ENCODE measurements at regions not wholly inside any gene's neighbourhood (a gene's known extent, or its start where the extent isn't known, plus 50 kb on each side); places are given as distances from the start of the nearest gene placed in this dataset.

DNA sequence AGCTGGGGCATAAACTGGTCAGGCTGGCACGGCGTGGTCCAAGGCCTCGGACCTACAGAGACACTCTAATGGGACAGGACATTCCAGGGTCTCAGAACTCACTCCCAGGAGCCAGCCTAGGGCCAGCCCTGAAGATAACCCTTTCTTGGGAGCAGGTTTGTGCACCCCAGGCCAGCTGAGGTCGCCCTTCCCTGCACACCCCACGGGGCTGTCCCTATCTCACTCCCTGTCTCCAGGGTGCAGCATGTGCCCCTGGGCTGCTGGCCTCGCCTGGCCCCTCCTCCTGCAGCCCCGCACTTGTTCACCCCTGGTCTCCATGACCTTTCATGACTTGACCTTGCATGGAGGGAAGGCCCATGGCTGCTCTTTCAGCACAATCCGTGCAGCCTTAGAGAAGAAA, 1321.8 kb downstream of the BRD1 start:
- TF ChIP-seq, protein P1, sequence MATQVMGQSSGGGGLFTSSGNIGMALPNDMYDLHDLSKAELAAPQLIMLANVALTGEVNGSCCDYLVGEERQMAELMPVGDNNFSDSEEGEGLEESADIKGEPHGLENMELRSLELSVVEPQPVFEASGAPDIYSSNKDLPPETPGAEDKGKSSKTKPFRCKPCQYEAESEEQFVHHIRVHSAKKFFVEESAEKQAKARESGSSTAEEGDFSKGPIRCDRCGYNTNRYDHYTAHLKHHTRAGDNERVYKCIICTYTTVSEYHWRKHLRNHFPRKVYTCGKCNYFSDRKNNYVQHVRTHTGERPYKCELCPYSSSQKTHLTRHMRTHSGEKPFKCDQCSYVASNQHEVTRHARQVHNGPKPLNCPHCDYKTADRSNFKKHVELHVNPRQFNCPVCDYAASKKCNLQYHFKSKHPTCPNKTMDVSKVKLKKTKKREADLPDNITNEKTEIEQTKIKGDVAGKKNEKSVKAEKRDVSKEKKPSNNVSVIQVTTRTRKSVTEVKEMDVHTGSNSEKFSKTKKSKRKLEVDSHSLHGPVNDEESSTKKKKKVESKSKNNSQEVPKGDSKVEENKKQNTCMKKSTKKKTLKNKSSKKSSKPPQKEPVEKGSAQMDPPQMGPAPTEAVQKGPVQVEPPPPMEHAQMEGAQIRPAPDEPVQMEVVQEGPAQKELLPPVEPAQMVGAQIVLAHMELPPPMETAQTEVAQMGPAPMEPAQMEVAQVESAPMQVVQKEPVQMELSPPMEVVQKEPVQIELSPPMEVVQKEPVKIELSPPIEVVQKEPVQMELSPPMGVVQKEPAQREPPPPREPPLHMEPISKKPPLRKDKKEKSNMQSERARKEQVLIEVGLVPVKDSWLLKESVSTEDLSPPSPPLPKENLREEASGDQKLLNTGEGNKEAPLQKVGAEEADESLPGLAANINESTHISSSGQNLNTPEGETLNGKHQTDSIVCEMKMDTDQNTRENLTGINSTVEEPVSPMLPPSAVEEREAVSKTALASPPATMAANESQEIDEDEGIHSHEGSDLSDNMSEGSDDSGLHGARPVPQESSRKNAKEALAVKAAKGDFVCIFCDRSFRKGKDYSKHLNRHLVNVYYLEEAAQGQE (IDR thresholded peaks at IDR 0.05; ENCODE audit: unreplicated experiment), result no peak
- no peak for TF ChIP-seq POLR2AphosphoS5 (IDR thresholded peaks at IDR 0.05; ENCODE audit: low read depth)
- TF ChIP-seq EZH2 (IDR thresholded peaks at IDR 0.05; ENCODE audit: low read depth, unreplicated experiment), result no peak
- TF ChIP-seq, protein P2, sequence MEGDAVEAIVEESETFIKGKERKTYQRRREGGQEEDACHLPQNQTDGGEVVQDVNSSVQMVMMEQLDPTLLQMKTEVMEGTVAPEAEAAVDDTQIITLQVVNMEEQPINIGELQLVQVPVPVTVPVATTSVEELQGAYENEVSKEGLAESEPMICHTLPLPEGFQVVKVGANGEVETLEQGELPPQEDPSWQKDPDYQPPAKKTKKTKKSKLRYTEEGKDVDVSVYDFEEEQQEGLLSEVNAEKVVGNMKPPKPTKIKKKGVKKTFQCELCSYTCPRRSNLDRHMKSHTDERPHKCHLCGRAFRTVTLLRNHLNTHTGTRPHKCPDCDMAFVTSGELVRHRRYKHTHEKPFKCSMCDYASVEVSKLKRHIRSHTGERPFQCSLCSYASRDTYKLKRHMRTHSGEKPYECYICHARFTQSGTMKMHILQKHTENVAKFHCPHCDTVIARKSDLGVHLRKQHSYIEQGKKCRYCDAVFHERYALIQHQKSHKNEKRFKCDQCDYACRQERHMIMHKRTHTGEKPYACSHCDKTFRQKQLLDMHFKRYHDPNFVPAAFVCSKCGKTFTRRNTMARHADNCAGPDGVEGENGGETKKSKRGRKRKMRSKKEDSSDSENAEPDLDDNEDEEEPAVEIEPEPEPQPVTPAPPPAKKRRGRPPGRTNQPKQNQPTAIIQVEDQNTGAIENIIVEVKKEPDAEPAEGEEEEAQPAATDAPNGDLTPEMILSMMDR (conservative IDR thresholded peaks at IDR 0.05; ENCODE audit: low read depth in 2 of 2), result no peak
- no peak for TF ChIP-seq CREB1 (CRISPR knock-in tag; IDR thresholded peaks at IDR 0.05; ENCODE audit: low read depth)
- no peak for TF ChIP-seq EZH2phosphoT487 (IDR thresholded peaks at IDR 0.05; ENCODE audit: unreplicated experiment)
- no peak for TF ChIP-seq ZNF114 (CRISPR knock-in tag; IDR thresholded peaks at IDR 0.05)
- TF ChIP-seq JUNB (IDR thresholded peaks at IDR 0.05; ENCODE audit: unreplicated experiment), result no peak
- TF ChIP-seq ZNF331 (CRISPR knock-in tag; IDR thresholded peaks at IDR 0.05; ENCODE audit: low read depth), result no peak
- TF ChIP-seq, protein P3, sequence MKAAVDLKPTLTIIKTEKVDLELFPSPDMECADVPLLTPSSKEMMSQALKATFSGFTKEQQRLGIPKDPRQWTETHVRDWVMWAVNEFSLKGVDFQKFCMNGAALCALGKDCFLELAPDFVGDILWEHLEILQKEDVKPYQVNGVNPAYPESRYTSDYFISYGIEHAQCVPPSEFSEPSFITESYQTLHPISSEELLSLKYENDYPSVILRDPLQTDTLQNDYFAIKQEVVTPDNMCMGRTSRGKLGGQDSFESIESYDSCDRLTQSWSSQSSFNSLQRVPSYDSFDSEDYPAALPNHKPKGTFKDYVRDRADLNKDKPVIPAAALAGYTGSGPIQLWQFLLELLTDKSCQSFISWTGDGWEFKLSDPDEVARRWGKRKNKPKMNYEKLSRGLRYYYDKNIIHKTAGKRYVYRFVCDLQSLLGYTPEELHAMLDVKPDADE (IDR thresholded peaks at IDR 0.05), result no peak
- no peak for TF ChIP-seq NANOG (IDR thresholded peaks at IDR 0.05; ENCODE audit: borderline replicate concordance)
- TF ChIP-seq STAT1 (IDR thresholded peaks at IDR 0.05; ENCODE audit: unreplicated experiment), result no peak
- TF ChIP-seq, protein P4, sequence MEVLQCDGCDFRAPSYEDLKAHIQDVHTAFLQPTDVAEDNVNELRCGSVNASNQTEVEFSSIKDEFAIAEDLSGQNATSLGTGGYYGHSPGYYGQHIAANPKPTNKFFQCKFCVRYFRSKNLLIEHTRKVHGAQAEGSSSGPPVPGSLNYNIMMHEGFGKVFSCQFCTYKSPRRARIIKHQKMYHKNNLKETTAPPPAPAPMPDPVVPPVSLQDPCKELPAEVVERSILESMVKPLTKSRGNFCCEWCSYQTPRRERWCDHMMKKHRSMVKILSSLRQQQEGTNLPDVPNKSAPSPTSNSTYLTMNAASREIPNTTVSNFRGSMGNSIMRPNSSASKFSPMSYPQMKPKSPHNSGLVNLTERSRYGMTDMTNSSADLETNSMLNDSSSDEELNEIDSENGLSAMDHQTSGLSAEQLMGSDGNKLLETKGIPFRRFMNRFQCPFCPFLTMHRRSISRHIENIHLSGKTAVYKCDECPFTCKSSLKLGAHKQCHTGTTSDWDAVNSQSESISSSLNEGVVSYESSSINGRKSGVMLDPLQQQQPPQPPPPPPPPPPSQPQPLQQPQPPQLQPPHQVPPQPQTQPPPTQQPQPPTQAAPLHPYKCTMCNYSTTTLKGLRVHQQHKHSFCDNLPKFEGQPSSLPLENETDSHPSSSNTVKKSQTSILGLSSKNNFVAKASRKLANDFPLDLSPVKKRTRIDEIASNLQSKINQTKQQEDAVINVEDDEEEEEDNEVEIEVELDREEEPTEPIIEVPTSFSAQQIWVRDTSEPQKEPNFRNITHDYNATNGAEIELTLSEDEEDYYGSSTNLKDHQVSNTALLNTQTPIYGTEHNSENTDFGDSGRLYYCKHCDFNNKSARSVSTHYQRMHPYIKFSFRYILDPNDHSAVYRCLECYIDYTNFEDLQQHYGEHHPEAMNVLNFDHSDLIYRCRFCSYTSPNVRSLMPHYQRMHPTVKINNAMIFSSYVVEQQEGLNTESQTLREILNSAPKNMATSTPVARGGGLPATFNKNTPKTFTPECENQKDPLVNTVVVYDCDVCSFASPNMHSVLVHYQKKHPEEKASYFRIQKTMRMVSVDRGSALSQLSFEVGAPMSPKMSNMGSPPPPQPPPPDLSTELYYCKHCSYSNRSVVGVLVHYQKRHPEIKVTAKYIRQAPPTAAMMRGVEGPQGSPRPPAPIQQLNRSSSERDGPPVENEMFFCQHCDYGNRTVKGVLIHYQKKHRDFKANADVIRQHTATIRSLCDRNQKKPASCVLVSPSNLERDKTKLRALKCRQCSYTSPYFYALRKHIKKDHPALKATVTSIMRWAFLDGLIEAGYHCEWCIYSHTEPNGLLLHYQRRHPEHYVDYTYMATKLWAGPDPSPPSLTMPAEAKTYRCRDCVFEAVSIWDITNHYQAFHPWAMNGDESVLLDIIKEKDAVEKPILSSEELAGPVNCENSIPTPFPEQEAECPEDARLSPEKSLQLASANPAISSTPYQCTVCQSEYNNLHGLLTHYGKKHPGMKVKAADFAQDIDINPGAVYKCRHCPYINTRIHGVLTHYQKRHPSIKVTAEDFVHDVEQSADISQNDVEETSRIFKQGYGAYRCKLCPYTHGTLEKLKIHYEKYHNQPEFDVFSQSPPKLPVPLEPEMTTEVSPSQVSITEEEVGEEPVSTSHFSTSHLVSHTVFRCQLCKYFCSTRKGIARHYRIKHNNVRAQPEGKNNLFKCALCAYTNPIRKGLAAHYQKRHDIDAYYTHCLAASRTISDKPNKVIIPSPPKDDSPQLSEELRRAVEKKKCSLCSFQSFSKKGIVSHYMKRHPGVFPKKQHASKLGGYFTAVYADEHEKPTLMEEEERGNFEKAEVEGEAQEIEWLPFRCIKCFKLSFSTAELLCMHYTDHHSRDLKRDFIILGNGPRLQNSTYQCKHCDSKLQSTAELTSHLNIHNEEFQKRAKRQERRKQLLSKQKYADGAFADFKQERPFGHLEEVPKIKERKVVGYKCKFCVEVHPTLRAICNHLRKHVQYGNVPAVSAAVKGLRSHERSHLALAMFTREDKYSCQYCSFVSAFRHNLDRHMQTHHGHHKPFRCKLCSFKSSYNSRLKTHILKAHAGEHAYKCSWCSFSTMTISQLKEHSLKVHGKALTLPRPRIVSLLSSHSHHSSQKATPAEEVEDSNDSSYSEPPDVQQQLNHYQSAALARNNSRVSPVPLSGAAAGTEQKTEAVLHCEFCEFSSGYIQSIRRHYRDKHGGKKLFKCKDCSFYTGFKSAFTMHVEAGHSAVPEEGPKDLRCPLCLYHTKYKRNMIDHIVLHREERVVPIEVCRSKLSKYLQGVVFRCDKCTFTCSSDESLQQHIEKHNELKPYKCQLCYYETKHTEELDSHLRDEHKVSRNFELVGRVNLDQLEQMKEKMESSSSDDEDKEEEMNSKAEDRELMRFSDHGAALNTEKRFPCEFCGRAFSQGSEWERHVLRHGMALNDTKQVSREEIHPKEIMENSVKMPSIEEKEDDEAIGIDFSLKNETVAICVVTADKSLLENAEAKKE (CRISPR knock-in tag; IDR thresholded peaks at IDR 0.05), result no peak

All from GM23338 (cell line).